ENCODE measurements at regions not wholly inside any gene's neighbourhood (a gene's known extent, or its start where the extent isn't known, plus 50 kb on each side); places are given as distances from the start of the nearest gene placed in this dataset.
A peak's percentile ranks its signal among the peaks of the same experiment; 100 is the strongest.

GRCh38 chr7:42674541-42674940 is 237.3 kb downstream of the C7orf25 start:
- DNase-seq (ENCODE audit: low read depth), result no peak
- no peak overlapping the region for H3K4me3 ChIP-seq (ENCODE audit: low read depth, low read length)
- no peak for TF ChIP-seq CTCF (conservative IDR thresholded peaks at IDR 0.05; ENCODE audit: low read depth, low read length)

GRCh38 chr7:42673951-42674350 is 237.9 kb downstream of the C7orf25 start:
- no peak overlapping the region for H3K4me3 ChIP-seq (ENCODE audit: low read depth, low read length)
- DNase-seq (ENCODE audit: low read depth), result no peak
- no peak for TF ChIP-seq CTCF (conservative IDR thresholded peaks at IDR 0.05; ENCODE audit: low read depth, low read length)

- H3K4me3 ChIP-seq (ENCODE audit: low read depth, low read length), result no peak overlapping the region
- no peak for DNase-seq (ENCODE audit: low read depth)
- no peak for TF ChIP-seq CTCF (conservative IDR thresholded peaks at IDR 0.05; ENCODE audit: low read depth, low read length)
Observed at GRCh38 chr7:42672339-42672999, 239.4 kb downstream of the C7orf25 start.

- no peak overlapping the region for H3K4me3 ChIP-seq (ENCODE audit: low read depth, low read length)
- TF ChIP-seq CTCF (conservative IDR thresholded peaks at IDR 0.05; ENCODE audit: low read depth, low read length), result no peak
- no peak for DNase-seq (ENCODE audit: low read depth)
Observed at GRCh38 chr7:42671627-42672026, 240.2 kb downstream of the C7orf25 start.

- no peak overlapping the region for H3K4me3 ChIP-seq (ENCODE audit: low read depth, low read length)
- TF ChIP-seq CTCF (conservative IDR thresholded peaks at IDR 0.05; ENCODE audit: low read depth, low read length), result no peak
Observed at GRCh38 chr7:42666994-42667393, 244.9 kb downstream of the C7orf25 start.

GRCh38 chr7:42662862-42663261 is 249.0 kb downstream of the C7orf25 start:
- DNase-seq (ENCODE audit: low read depth), result no peak
- no peak for TF ChIP-seq CTCF (conservative IDR thresholded peaks at IDR 0.05; ENCODE audit: low read depth, low read length)
- no peak overlapping the region for H3K4me3 ChIP-seq (ENCODE audit: low read depth, low read length)

More at GRCh38 chr7:42666994-42667393, 244.9 kb downstream of the C7orf25 start:
- DNase-seq (ENCODE audit: low read depth), result no peak

GRCh38 chr7:42661312-42661711 is 250.6 kb downstream of the C7orf25 start:
- H3K4me3 ChIP-seq (ENCODE audit: low read depth, low read length), result no peak overlapping the region
- TF ChIP-seq CTCF (conservative IDR thresholded peaks at IDR 0.05; ENCODE audit: low read depth, low read length), result no peak

More at GRCh38 chr7:42661312-42661711, 250.6 kb downstream of the C7orf25 start:
- peak; percentile 22 for DNase-seq (ENCODE audit: low read depth)

Measured in epithelial cell of proximal tubule (primary cell).